Esophagus squamous epithelium (tissue), 5 donors: ENCODE measurements at regions not wholly inside any gene's neighbourhood (a gene's known extent, or its start where the extent isn't known, plus 50 kb on each side); places are given as distances from the start of the nearest gene placed in this dataset.

Experiments
- DNase-seq: peaks from one replicate; lab custom pipeline; 2025; lab: John Stamatoyannopoulos, UW
- H3K27ac ChIP-seq, 4 donors: fragments of 200-600 bp; sonication (generic); one replicate each; pipeline ENCODE4 v1.5.1; 2016 to 2019; ENCODE audit warnings: mild to moderate bottlenecking in 1 of 4
- H3K27me3 ChIP-seq, 4 donors: fragments of 200-600 bp; sonication (generic); 1 replicate in 3 of 4; 2 replicates in 1 of 4; pipeline versions ENCODE4 v1.5.1 to v1.6.0; 2017 to 2021; ENCODE audit warnings: antibody characterized with exemption in 1 of 4
- H3K36me3 ChIP-seq, 3 donors: fragments of 200-600 bp; sonication (generic); one replicate each; pipeline ENCODE4 v1.5.1; 2016 to 2019
- H3K4me1 ChIP-seq, 3 donors: fragments of 200-600 bp; sonication (generic); one replicate each; pipeline ENCODE4 v1.5.1; 2017 to 2019
- H3K4me3 ChIP-seq, 4 donors: fragments of 200-600 bp; sonication (generic); 1 replicate in 3 of 4; 2 replicates in 1 of 4; pipeline ENCODE4 v1.5.1; 2016 to 2019; ENCODE audit warnings: mild to moderate bottlenecking in 2 of 4, moderate library complexity in 1 of 4
- H3K9me3 ChIP-seq, 3 donors: fragments of 200-600 bp; sonication (generic); one replicate each; pipeline ENCODE4 v1.5.1; 2016 to 2019
- POLR2A ChIP-seq, 4 donors: fragments of 450-650 bp; IDR thresholded peaks; one replicate each; pipeline ENCODE4 v1.6.1; 2017; ENCODE audit warnings: antibody characterized with exemption in 4 of 4, mild to moderate bottlenecking in 4 of 4, moderate library complexity in 3 of 4
- WGBS, 2 donors: methylation state at CpG; one replicate each; pipeline ENCODE4 v1.1.5; 2018; 5-methylcytosine and 5-hydroxymethylcytosine counted together
- intact Hi-C: fragments of 100-400 bp; cut with DNase I; formaldehyde crosslinking; loops from one replicate; pipeline ENCODE4 v1.15.0; 2022
- TF ChIP-seq, protein P1 (sequence below), 6 experiments: fragments of 450-650 bp in 4 of 6; fragments of 200-600 bp in 2 of 6; sonication (generic) in 2 of 6; IDR thresholded peaks; one replicate each; pipeline ENCODE4 v1.5.1; 2016 to 2019; ENCODE audit warnings: antibody characterized with exemption in 6 of 6, mild to moderate bottlenecking in 4 of 6, moderate library complexity in 4 of 6
- donor health status: DM: yes; HTN: yes; CAD: no.

DNA sequence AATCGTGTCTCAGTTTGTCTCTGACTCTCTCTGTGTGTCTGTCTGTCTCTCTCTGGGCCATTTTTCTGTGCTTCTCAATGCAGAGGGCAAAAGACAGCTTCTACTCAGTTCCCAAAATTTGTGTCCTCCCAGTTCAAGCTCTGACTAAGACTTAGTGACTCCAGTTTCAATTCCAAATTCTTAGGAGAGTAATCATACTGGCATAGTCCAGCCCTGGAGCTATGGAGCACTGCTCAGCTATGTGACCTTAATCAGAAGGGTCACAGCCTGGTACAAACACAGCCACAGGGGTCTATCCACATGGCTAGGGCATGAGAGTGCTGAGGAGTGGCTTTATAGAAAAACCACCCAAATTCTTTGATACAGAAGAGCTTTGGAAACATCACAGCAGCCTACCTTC, 91.9 kb downstream of the FOXF2 start:
- no peaks in the 10 kb centered on the region for H3K27me3 ChIP-seq
- 82% methylated on average over 1 of the region's 1 CpG for WGBS, 2 donors
- H3K4me1 ChIP-seq = peaks cover 0 to 18% (median 0%) of the 10 kb centered on the region in 3 donors
- no peak overlapping the region for H3K4me3 ChIP-seq
- no peaks in the 10 kb centered on the region for H3K36me3 ChIP-seq
- no peak for TF ChIP-seq POLR2A (IDR thresholded peaks at IDR 0.05)
- TF ChIP-seq, protein P1, sequence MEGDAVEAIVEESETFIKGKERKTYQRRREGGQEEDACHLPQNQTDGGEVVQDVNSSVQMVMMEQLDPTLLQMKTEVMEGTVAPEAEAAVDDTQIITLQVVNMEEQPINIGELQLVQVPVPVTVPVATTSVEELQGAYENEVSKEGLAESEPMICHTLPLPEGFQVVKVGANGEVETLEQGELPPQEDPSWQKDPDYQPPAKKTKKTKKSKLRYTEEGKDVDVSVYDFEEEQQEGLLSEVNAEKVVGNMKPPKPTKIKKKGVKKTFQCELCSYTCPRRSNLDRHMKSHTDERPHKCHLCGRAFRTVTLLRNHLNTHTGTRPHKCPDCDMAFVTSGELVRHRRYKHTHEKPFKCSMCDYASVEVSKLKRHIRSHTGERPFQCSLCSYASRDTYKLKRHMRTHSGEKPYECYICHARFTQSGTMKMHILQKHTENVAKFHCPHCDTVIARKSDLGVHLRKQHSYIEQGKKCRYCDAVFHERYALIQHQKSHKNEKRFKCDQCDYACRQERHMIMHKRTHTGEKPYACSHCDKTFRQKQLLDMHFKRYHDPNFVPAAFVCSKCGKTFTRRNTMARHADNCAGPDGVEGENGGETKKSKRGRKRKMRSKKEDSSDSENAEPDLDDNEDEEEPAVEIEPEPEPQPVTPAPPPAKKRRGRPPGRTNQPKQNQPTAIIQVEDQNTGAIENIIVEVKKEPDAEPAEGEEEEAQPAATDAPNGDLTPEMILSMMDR (IDR thresholded peaks at IDR 0.05) = no peak
- no peak overlapping the region for H3K27ac ChIP-seq
- DNase-seq = no peak
- no peaks in the 10 kb centered on the region for H3K9me3 ChIP-seq
- intact Hi-C loops = no loop called here

DNA sequence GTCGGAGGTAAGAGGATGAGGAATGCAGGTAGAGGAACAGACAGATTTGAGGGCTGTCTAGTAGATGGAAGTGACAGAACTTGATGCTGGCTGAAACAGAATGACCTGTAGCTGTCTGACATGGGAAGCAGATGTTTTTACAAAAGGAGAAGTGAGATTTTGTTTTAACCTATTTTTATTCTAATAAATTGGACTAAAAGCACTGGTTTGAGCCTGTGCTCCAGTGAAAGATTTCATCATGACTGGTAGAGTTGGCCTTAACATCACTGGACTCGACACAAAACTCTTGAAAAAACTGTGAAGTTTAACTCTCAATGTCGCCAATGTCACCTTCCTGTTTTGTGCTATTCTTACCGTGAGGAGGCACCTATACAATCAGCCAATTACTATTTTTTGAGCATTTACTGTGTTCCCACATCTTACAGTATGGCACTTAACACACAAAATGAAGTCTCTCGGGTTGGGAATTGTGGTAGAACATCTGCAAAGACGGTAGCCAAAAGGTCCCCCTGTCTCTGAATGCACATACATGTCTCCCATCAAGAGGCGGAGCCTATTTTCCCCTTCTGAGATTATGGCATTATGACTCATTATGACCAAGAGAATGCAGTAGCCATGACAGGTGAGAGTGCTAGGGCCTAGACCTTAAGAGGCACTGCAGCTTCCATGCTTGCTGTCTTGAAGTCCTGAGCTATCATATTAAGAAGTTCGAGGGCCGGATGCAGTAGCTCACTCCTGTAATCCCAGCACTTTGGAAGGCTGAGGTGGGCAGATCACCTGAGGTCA, 93.2 kb downstream of the FOXF2 start:
- peaks cover 0 to 19% (median 0%) of the 10 kb centered on the region in 3 donors for H3K4me1 ChIP-seq
- H3K9me3 ChIP-seq = no peaks in the 10 kb centered on the region
- no peaks in the 10 kb centered on the region for H3K27me3 ChIP-seq
- DNase-seq = no peak
- intact Hi-C loops = no loop called here
- 78 to 83% methylated on average over 9 of the region's 9 CpGs for WGBS, 2 donors
- no peak for TF ChIP-seq POLR2A (IDR thresholded peaks at IDR 0.05)
- TF ChIP-seq, protein P1 (IDR thresholded peaks at IDR 0.05) = no peak
- H3K4me3 ChIP-seq = no peak overlapping the region
- H3K36me3 ChIP-seq = no peaks in the 10 kb centered on the region
- H3K27ac ChIP-seq = no peak overlapping the region

DNA sequence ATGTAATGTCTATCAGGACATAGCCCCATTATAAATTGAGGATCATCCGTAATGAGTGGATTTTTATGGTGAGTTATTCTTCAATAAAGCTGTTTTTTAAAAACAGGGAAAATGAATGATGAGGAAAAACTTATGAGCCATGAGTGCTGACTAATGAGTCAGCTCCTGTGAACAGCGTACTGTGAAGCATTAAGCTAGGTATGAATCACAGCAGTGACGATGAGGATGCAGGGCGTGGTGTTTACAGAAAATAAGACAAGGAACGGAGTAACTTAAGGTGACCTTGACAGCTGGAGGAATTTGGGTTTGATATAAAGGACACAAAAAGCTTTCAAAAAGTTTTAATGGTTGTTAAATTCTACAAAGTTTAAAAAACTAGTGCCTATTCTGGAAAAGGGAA, 96.3 kb downstream of the FOXF2 start:
- no peaks in the 10 kb centered on the region for H3K36me3 ChIP-seq
- TF ChIP-seq POLR2A (IDR thresholded peaks at IDR 0.05) = no peak
- TF ChIP-seq, protein P1 (IDR thresholded peaks at IDR 0.05) = no peak
- no peaks in the 10 kb centered on the region for H3K9me3 ChIP-seq
- H3K4me3 ChIP-seq = no peak overlapping the region
- intact Hi-C loops = no loop called here
- peaks cover 0 to 18% (median 0%) of the 10 kb centered on the region in 3 donors for H3K4me1 ChIP-seq
- H3K27me3 ChIP-seq = no peaks in the 10 kb centered on the region
- WGBS, 2 donors = 30 to 36% methylated on average over 5 of the region's 5 CpGs
- peak overlapping the region in 3 of 4 donors; percentile 64 to 77 (median 68) for H3K27ac ChIP-seq
- DNase-seq = no peak

DNA sequence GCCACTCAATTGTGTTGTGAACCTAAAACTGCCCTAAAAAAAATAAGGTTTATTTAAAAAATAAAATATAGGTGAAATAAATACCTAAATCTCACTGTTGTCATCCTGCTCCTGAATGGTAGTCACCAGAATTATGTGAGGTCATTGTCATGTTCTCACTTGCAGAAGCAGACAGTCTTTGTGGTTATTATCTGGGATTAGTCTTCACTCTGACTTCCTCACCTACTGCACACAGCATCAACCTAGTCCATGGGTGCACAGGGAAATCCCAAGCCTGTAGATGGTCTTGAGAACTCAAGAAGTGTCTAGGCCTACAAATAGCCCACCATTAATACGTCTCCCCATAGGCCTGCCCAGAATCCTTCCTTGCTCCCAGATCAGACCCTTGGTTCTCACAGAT, 97.0 kb downstream of the FOXF2 start:
- peak overlapping the region in 3 of 4 donors; percentile 64 to 77 (median 68) for H3K27ac ChIP-seq
- no peaks in the 10 kb centered on the region for H3K27me3 ChIP-seq
- DNase-seq = no peak
- WGBS, 2 donors = 67 to 83% methylated on average over 1 of the region's 1 CpG
- H3K36me3 ChIP-seq = no peaks in the 10 kb centered on the region
- peaks cover 0 to 18% (median 0%) of the 10 kb centered on the region in 3 donors for H3K4me1 ChIP-seq
- H3K9me3 ChIP-seq = no peaks in the 10 kb centered on the region
- H3K4me3 ChIP-seq = no peak overlapping the region
- TF ChIP-seq, protein P1 (IDR thresholded peaks at IDR 0.05) = no peak
- no peak for TF ChIP-seq POLR2A (IDR thresholded peaks at IDR 0.05)
- intact Hi-C loops = no loop called here

DNA sequence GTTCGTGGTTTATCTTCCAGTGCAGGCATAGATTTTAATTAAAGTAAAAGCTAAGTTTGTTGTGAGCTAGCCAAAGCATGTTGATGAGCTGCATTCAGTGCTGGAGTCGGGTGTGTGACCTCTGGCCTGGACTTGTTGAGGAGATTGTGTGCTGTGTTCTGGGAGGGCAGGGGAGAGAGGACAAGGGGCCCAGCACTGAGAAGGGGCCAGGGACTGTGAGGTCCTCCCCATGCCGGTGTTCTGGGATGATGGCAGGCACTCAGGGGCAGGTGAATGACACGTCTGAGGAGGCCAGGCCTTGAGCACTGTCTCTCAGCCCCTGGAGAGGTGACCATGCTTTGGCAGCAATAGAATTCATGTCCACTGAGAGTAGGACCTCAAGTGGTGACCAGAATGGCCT, 97.9 kb downstream of the FOXF2 start:
- Histone ChIP-seq H3K9me3 (no peaks in the 10 kb centered on the region), H3K27me3 (no peaks in the 10 kb centered on the region), H3K4me1 (peaks cover 0 to 18% (median 0%) of the 10 kb centered on the region in 3 donors), H3K27ac (no peak overlapping the region), H3K4me3 (no peak overlapping the region), H3K36me3 (no peaks in the 10 kb centered on the region)
- 69 to 74% methylated on average over 4 of the region's 4 CpGs for WGBS, 2 donors
- TF ChIP-seq, protein P1 (IDR thresholded peaks at IDR 0.05) = no peak
- TF ChIP-seq POLR2A (IDR thresholded peaks at IDR 0.05) = no peak
- intact Hi-C loops = no loop called here
- no peak for DNase-seq
